ENCODE measurements at regions not wholly inside any gene's neighbourhood (a gene's known extent, or its start where the extent isn't known, plus 50 kb on each side); places are given as distances from the start of the nearest gene placed in this dataset.

DNA sequence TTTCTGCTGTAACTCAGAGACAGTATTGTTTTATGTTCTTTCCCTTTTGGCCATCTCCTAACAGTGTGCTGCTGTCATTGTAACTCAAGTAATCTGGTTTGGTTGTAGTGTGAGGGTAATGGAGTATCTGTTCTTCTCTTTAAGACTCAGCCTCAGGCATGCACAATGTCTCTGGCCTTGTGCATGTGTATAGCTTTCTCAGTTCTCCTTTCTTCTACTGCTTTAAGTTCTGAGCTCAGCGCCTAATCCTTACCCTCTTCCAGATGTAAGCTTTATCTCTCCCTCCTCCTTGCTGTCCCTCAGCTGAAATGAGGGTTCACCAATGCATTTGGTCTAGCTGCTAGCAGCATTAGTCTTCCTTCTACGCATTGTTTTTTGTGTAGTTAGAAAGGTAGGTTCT, 1420.4 kb upstream of the PRMT6 start:
- TF ChIP-seq POLR2A (IDR thresholded peaks at IDR 0.05; ENCODE audit: low read depth, low read length): no peak
- TF ChIP-seq TAF1 (IDR thresholded peaks at IDR 0.05; ENCODE audit: borderline replicate concordance, low read depth, low read length): no peak
